ENCODE measurements at regions not wholly inside any gene's neighbourhood (a gene's known extent, or its start where the extent isn't known, plus 50 kb on each side); places are given as distances from the start of the nearest gene placed in this dataset.

GRCh38 chr15:31228011-31228484 lies 98.6 kb upstream of the KLF13 start:
- H3K4me3 ChIP-seq (ENCODE audit: low read depth, low read length): no peak overlapping the region
- no peaks in the 10 kb centered on the region for H3K9me3 ChIP-seq (ENCODE audit: control insufficient read depth, insufficient read depth, low read depth, low read length)
- POLR2A ChIA-PET: no interaction called here
- TF ChIP-seq ZNF394 (tag by site-specific recombination; IDR thresholded peaks at IDR 0.05; ENCODE audit: borderline replicate concordance) (no peak), ZNF140 (tag by site-specific recombination; IDR thresholded peaks at IDR 0.05) (no peak), ZNF664 (tag by site-specific recombination; IDR thresholded peaks at IDR 0.05) (no peak), ZNF433 (tag by site-specific recombination; IDR thresholded peaks at IDR 0.05; ENCODE audit: low read depth) (no peak), ZBTB44 (tag by site-specific recombination; IDR thresholded peaks at IDR 0.05) (no peak)
- no peaks in the 10 kb centered on the region for H3K36me3 ChIP-seq (ENCODE audit: control insufficient read depth in 2 of 2, insufficient read depth in 1 of 2, low read length in 2 of 2)
- H3K27ac ChIP-seq (ENCODE audit: extremely low read depth, low read depth, low read length): no peak overlapping the region
- no peaks in the 10 kb centered on the region for H3K4me1 ChIP-seq (ENCODE audit: control insufficient read depth, insufficient read depth, low read length)
- CTCF ChIA-PET: no interaction called here

DNA sequence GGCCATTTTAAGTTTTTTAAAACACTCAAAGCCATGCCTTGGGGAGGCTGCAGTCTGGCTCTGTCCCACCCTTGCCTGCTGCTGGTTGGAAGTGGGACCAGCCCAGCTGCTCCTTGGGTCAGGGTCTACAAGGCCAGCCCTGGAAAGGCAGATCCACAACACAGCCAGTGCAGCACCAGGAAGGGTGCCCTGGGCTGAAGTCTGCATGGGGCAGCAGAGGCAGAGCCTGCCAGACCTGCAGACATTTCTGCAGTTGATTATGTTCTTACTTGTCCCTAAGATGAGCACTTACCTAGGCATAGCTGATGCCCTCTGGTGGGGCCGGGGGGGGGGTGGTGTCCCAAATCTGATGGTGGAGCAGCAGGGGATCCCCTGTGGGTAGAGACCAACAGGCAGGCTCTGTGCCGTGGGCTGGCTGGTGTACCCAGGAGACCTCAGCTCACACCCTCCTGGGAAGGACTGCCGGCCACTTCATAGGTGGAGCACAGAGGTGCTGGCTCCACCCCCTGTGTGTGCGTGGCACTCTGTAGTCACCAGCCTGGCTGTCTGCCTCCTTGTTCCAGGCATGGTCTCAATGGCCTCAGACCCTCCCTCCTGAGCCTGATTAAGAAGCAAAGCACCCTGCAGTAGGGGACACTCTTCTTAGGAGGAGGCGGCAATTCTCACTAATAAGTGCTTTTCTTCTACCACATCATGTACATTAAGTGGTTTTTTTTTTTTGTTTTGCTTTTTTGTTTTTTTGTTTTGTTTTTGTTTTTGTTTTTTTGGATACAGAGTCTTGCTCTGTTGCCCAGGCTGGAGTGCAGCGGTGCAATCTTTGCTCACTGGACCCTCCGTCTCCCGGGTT lies 97.4 kb upstream of the KLF13 start:
- Histone ChIP-seq H3K27ac (ENCODE audit: extremely low read depth, low read depth, low read length) (no peak overlapping the region), H3K4me1 (ENCODE audit: control insufficient read depth, insufficient read depth, low read length) (no peaks in the 10 kb centered on the region), H3K36me3 (ENCODE audit: control insufficient read depth in 2 of 2, insufficient read depth in 1 of 2, low read length in 2 of 2) (no peaks in the 10 kb centered on the region), H3K9me3 (ENCODE audit: control insufficient read depth, insufficient read depth, low read depth, low read length) (no peaks in the 10 kb centered on the region), H3K4me3 (ENCODE audit: low read depth, low read length) (no peak overlapping the region)
- CTCF ChIA-PET: interaction anchor here (0.6 kb wide), 1 partner anchor 183 kb away, joined by 3 read pairs; no protein-coding TSS in a partner anchor
- POLR2A ChIA-PET: no interaction called here
- peak; percentile 35; the same call in 1 of the 2 replicates for TF ChIP-seq ZBTB17 (tag by site-specific recombination; IDR thresholded peaks at IDR 0.05)
- no peak for TF ChIP-seq ZNF324 (tag by site-specific recombination; IDR thresholded peaks at IDR 0.05)
- peak; percentile 31; the same call in 1 of the 2 replicates for TF ChIP-seq GLIS2 (tag by site-specific recombination; IDR thresholded peaks at IDR 0.05)
- TF ChIP-seq ZNF202 (tag by site-specific recombination; IDR thresholded peaks at IDR 0.05; ENCODE audit: borderline replicate concordance): no peak
- TF ChIP-seq ZNF350 (tag by site-specific recombination; IDR thresholded peaks at IDR 0.05): no peak
- no peak for TF ChIP-seq EGR2 (tag by site-specific recombination; IDR thresholded peaks at IDR 0.05; ENCODE audit: low read depth)
- no peak for TF ChIP-seq CTCF (tag by site-specific recombination; IDR thresholded peaks at IDR 0.05)
- TF ChIP-seq ZNF146 (tag by site-specific recombination; IDR thresholded peaks at IDR 0.05): no peak
- TF ChIP-seq ZBTB44 (tag by site-specific recombination; IDR thresholded peaks at IDR 0.05): no peak
- TF ChIP-seq ZXDB (tag by site-specific recombination; IDR thresholded peaks at IDR 0.05): no peak
- no peak for TF ChIP-seq ZNF24 (tag by site-specific recombination; IDR thresholded peaks at IDR 0.05)
- TF ChIP-seq GLIS1 (tag by site-specific recombination; IDR thresholded peaks at IDR 0.05): peak; percentile 73
- no peak for TF ChIP-seq ZNF585B (tag by site-specific recombination; IDR thresholded peaks at IDR 0.05)
- no peak for TF ChIP-seq PRDM1 (tag by site-specific recombination; IDR thresholded peaks at IDR 0.05)
- no peak for TF ChIP-seq ZNF274 (IDR thresholded peaks at IDR 0.05; ENCODE audit: low read length)
- no peak for TF ChIP-seq ZNF274 (tag by site-specific recombination; IDR thresholded peaks at IDR 0.05; ENCODE audit: borderline replicate concordance)
- no peak for TF ChIP-seq ZNF623 (tag by site-specific recombination; IDR thresholded peaks at IDR 0.05)
- TF ChIP-seq, protein P1, sequence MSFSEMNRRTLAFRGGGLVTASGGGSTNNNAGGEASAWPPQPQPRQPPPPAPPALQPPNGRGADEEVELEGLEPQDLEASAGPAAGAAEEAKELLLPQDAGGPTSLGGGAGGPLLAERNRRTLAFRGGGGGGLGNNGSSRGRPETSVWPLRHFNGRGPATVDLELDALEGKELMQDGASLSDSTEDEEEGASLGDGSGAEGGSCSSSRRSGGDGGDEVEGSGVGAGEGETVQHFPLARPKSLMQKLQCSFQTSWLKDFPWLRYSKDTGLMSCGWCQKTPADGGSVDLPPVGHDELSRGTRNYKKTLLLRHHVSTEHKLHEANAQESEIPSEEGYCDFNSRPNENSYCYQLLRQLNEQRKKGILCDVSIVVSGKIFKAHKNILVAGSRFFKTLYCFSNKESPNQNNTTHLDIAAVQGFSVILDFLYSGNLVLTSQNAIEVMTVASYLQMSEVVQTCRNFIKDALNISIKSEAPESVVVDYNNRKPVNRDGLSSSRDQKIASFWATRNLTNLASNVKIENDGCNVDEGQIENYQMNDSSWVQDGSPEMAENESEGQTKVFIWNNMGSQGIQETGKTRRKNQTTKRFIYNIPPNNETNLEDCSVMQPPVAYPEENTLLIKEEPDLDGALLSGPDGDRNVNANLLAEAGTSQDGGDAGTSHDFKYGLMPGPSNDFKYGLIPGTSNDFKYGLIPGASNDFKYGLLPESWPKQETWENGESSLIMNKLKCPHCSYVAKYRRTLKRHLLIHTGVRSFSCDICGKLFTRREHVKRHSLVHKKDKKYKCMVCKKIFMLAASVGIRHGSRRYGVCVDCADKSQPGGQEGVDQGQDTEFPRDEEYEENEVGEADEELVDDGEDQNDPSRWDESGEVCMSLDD (tag by site-specific recombination; IDR thresholded peaks at IDR 0.05): no peak
- TF ChIP-seq ZBTB1 (tag by site-specific recombination; IDR thresholded peaks at IDR 0.05): no peak
- no peak for TF ChIP-seq ZFP37 (tag by site-specific recombination; IDR thresholded peaks at IDR 0.05)
- no peak for TF ChIP-seq GFI1B (tag by site-specific recombination; IDR thresholded peaks at IDR 0.05)
- TF ChIP-seq ZIC2 (tag by site-specific recombination; IDR thresholded peaks at IDR 0.05): peak; percentile 46
